NCI-H1930 (cell line): ENCODE measurements at regions not wholly inside any gene's neighbourhood (a gene's known extent, or its start where the extent isn't known, plus 50 kb on each side); places are given as distances from the start of the nearest gene placed in this dataset.

Experiments used
- DNase-seq, 2 experiments: peaks; one replicate each; lab custom pipeline; 2025; lab: John Stamatoyannopoulos, UW

- DNase-seq, result no peak
Measured at GRCh38 chr6:56863366-56863765, 91.5 kb upstream of the BEND6 start.

GRCh38 chr6:56862415-56863175 lies 92.3 kb upstream of the BEND6 start:
- DNase-seq, result no peak

- DNase-seq, result no peak
Measured at GRCh38 chr6:56860475-56860874, 94.4 kb upstream of the BEND6 start.

GRCh38 chr6:56856036-56856580 lies 98.8 kb upstream of the BEND6 start:
- DNase-seq, result no peak

- DNase-seq, result no peak
Measured at GRCh38 chr6:56854086-56854485, 100.8 kb upstream of the BEND6 start.

GRCh38 chr6:56853541-56853940 lies 101.4 kb upstream of the BEND6 start:
- no peak for DNase-seq

GRCh38 chr6:56852260-56853010 lies 102.5 kb upstream of the BEND6 start:
- DNase-seq, result no peak

GRCh38 chr6:56851541-56852259 lies 103.2 kb upstream of the BEND6 start:
- peak in 1 of 2 experiments; percentile 36 for DNase-seq

GRCh38 chr6:56851074-56851473 lies 103.8 kb upstream of the BEND6 start:
- no peak for DNase-seq

GRCh38 chr6:56850626-56851025 lies 104.3 kb upstream of the BEND6 start:
- DNase-seq, result no peak

- no peak for DNase-seq
Measured at GRCh38 chr6:56849896-56850295, 105.0 kb upstream of the BEND6 start.

GRCh38 chr6:56848105-56848504 lies 106.8 kb upstream of the BEND6 start:
- no peak for DNase-seq

GRCh38 chr6:56845032-56845431 lies 109.9 kb upstream of the BEND6 start:
- no peak for DNase-seq

- peak; percentile 75 to 80 for DNase-seq
Measured at GRCh38 chr6:56843476-56844349, 111.2 kb upstream of the BEND6 start.

GRCh38 chr6:56842686-56843475 lies 112.0 kb upstream of the BEND6 start:
- peak; percentile 33 to 57 for DNase-seq

GRCh38 chr6:56841751-56842150 lies 113.2 kb upstream of the BEND6 start:
- DNase-seq, result no peak

- no peak for DNase-seq
Measured at GRCh38 chr6:56841381-56841749, 113.5 kb upstream of the BEND6 start.

- DNase-seq, result peak in 1 of 2 experiments; percentile 18
Measured at GRCh38 chr6:56840467-56841380, 114.2 kb upstream of the BEND6 start.

- no peak for DNase-seq
Measured at GRCh38 chr6:56839533-56840183, 115.2 kb upstream of the BEND6 start.
